HepG2 (cell line): ENCODE measurements at regions not wholly inside any gene's neighbourhood (a gene's known extent, or its start where the extent isn't known, plus 50 kb on each side); places are given as distances from the start of the nearest gene placed in this dataset.
A peak's percentile ranks its signal among the peaks of the same experiment; 100 is the strongest.

Experiments used
- KDM3A ChIP-seq: IDR thresholded peaks from 2 replicates; pipeline ENCODE4 v1.6.1; 2018; ENCODE audit warnings: low read depth, missing compliant biosample characterization
- KDM4B ChIP-seq: sonication (generic); formaldehyde crosslinking; IDR thresholded peaks from 2 replicates; pipeline ENCODE4 v1.4.0; 2020; ENCODE audit warnings: missing genetic modification reagents
- MEIS2 ChIP-seq: sonication (generic); formaldehyde crosslinking; IDR thresholded peaks from 2 replicates; pipeline ENCODE4 v1.9.0; 2021; ENCODE audit warnings: mild to moderate bottlenecking, missing genetic modification reagents
- NFYC ChIP-seq: IDR thresholded peaks from 2 replicates; pipeline ENCODE4 v1.6.1; 2016; ENCODE audit warnings: missing genetic modification reagents, missing compliant biosample characterization
- RAD51 ChIP-seq: fragments of 450-650 bp; IDR thresholded peaks from 2 replicates; pipeline ENCODE4 v1.6.1; 2016; ENCODE audit warnings: borderline replicate concordance
- SIN3A ChIP-seq: IDR thresholded peaks from 2 replicates; pipeline ENCODE4 v1.6.1; 2011; ENCODE audit warnings: low read depth, mild to moderate bottlenecking, control low read depth, low read length, borderline replicate concordance
- SP140L ChIP-seq: sonication (generic); formaldehyde crosslinking; IDR thresholded peaks from 2 replicates; pipeline ENCODE4 v1.4.0; 2020; ENCODE audit warnings: missing genetic modification reagents, borderline replicate concordance
- XRCC5 ChIP-seq: fragments of 200-400 bp; formaldehyde crosslinking; optimal IDR thresholded peaks from 2 replicates; pipeline ENCODE3; 2017; ENCODE audit warnings: mild to moderate bottlenecking, low read length
- ZBTB3 ChIP-seq: sonication (generic); formaldehyde crosslinking; IDR thresholded peaks from 2 replicates; pipeline ENCODE4 v1.4.0; 2020; ENCODE audit warnings: low read depth, mild to moderate bottlenecking, moderate library complexity, missing genetic modification reagents, borderline replicate concordance
- ZNF207 ChIP-seq: fragments of 450-650 bp; IDR thresholded peaks from 2 replicates; pipeline ENCODE4 v1.6.1; 2016; ENCODE audit warnings: antibody characterized with exemption, borderline replicate concordance
- TF ChIP-seq, protein P1 (sequence below): sonication (generic); formaldehyde crosslinking; IDR thresholded peaks from 2 replicates; pipeline ENCODE4 v1.8.0; 2023; ENCODE audit warnings: mild to moderate bottlenecking, missing genetic modification reagents
- TF ChIP-seq, protein P2 (sequence below): sonication (generic); formaldehyde crosslinking; IDR thresholded peaks from 2 replicates; pipeline ENCODE4 v1.8.0; 2022; ENCODE audit warnings: mild to moderate bottlenecking, missing genetic modification reagents; ENCODE audit not compliant: insufficient replicate concordance

DNA sequence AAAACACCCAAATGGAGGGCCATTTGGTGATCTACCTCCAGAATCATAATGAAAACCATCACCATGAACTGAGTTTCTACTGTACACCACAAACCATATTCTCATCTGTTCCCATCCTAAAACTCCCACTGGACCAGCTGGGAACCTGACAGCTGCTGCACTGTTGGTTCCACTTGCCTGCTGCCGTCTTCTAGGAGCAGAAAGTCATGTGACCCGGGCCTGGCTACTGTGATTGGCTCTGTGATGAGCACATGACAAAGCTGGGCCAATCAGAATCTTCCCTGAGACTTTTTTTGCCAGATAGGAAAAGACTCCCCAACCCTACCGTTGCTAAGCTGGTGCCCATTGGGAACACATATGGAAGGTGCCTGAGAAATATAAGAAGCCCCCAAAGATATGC is 264.2 kb downstream of the MRTFB start (continued):
- TF ChIP-seq, protein P1, sequence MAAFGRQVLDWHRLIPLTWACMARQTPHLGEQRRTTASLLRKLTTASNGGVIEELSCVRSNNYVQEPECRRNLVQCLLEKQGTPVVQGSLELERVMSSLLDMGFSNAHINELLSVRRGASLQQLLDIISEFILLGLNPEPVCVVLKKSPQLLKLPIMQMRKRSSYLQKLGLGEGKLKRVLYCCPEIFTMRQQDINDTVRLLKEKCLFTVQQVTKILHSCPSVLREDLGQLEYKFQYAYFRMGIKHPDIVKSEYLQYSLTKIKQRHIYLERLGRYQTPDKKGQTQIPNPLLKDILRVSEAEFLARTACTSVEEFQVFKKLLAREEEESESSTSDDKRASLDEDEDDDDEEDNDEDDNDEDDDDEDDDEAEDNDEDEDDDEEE (CRISPR knock-in tag), result no peak
- TF ChIP-seq ZBTB3 (CRISPR knock-in tag) (no peak), SP140L (CRISPR knock-in tag) (no peak), KDM4B (CRISPR knock-in tag) (no peak), KDM3A (CRISPR knock-in tag) (no peak), ZNF207 (no peak), MEIS2 (no peak), XRCC5 (peak; percentile 25), SIN3A (0 out of 2 replicates have a peak, but pooled peaks have one; percentile 45), RAD51 (peak; percentile 59; the same call in 1 of the 2 replicates), NFYC (CRISPR knock-in tag) (peak; percentile 59)
- TF ChIP-seq, protein P2, sequence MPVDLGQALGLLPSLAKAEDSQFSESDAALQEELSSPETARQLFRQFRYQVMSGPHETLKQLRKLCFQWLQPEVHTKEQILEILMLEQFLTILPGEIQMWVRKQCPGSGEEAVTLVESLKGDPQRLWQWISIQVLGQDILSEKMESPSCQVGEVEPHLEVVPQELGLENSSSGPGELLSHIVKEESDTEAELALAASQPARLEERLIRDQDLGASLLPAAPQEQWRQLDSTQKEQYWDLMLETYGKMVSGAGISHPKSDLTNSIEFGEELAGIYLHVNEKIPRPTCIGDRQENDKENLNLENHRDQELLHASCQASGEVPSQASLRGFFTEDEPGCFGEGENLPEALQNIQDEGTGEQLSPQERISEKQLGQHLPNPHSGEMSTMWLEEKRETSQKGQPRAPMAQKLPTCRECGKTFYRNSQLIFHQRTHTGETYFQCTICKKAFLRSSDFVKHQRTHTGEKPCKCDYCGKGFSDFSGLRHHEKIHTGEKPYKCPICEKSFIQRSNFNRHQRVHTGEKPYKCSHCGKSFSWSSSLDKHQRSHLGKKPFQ (CRISPR knock-in tag), result no peak
- TF ChIP-seq, all 625 proteins: peak for 11
